GM12891 (cell line): ENCODE measurements at regions not wholly inside any gene's neighbourhood (a gene's known extent, or its start where the extent isn't known, plus 50 kb on each side); places are given as distances from the start of the nearest gene placed in this dataset.
"Not testable (repeated sequence)": the region's sequence is repeated elsewhere in the genome, so short reads cannot be mapped to it uniquely, and the experiment has no call there.

Experiments
- PAX5 ChIP-seq: IDR thresholded peaks from 2 replicates; pipeline ENCODE4 v1.6.1; 2011; ENCODE audit warnings: low read length, moderate library complexity, mild to moderate bottlenecking; ENCODE audit not compliant: insufficient read depth, severe bottlenecking
- POLR2A ChIP-seq: IDR thresholded peaks from 2 replicates; pipeline ENCODE4 v1.6.1; 2011; ENCODE audit warnings: low read depth, low read length, control low read depth
- POLR2AphosphoS5 ChIP-seq: IDR thresholded peaks from 2 replicates; pipeline ENCODE4 v1.6.1; 2011; ENCODE audit warnings: low read depth, low read length, control low read depth

DNA sequence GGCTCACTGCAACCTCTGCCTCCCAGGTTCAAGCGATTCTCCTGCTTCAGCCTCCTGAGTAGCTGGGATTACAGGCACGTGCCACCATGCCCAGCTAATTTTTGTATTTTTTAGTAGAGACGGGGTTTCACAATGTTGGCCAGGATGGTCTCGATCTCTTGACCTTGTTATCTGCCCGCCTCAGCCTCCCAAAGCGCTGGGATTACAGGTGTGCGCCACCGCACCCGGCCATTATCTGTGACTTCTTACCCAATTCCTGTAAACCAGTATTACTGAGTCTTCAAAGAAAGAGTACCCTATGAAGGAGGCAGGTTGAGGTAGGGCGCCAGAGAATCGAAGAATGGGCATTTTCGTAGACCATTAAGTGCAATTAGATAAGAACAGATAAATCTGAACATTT, 504.8 kb upstream of the CITED2 start:
- not testable (repeated sequence) for TF ChIP-seq POLR2AphosphoS5, POLR2A, PAX5
